ENCODE measurements at regions not wholly inside any gene's neighbourhood (a gene's known extent, or its start where the extent isn't known, plus 50 kb on each side); places are given as distances from the start of the nearest gene placed in this dataset.

GRCh38 chr4:32349026-32349425 lies 1628.9 kb downstream of the PCDH7 start:
- TF ChIP-seq CTCF (IDR thresholded peaks at IDR 0.05 in 4 of 5, conservative IDR thresholded peaks at IDR 0.05 in 1 of 5) (no peak), POLR2A (IDR thresholded peaks at IDR 0.05) (no peak)

DNA sequence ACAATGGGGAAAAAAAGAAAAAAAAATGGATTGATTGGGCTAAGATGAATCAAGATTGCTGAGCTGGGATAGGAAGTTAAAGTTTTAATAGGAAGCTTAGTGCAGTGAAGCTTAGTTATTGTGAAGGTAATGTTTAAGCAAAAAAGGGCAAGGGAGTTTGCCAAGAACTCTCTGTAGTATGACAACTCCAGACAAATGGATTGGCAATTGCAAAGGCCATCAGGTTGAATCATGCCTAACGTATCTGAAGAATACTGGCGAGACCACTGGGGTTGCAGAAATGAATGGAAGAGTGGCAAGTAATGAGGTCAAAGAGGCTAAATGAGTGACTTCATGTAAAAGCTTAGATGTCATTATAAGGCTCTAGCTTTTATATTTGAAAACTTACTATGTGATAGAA lies 1654.0 kb downstream of the PCDH7 start:
- intact Hi-C loops (cut with DNase I; ENCODE audit: low total_unique reads) = no loop called here

More at GRCh38 chr4:32349026-32349425, 1628.9 kb downstream of the PCDH7 start:
- H3K27me3 ChIP-seq = no peaks in the 10 kb centered on the region
- H3K4me3 ChIP-seq = no peak overlapping the region
- in situ Hi-C loops (cut with MboI; ENCODE audit: low sequenced_read_pairs in 4 of 4) = no loop called here
- DNase-seq (no peak), ATAC-seq (no peak)
- H3K9me3 ChIP-seq = no peaks in the 10 kb centered on the region
- intact Hi-C loops (cut with DNase I; ENCODE audit: low total_unique reads) = no loop called here
- no peak overlapping the region for H3K27ac ChIP-seq
- H3K36me3 ChIP-seq = no peaks in the 10 kb centered on the region
- no peaks in the 10 kb centered on the region for H3K4me1 ChIP-seq

GRCh38 chr4:32393806-32394205 lies 1673.6 kb downstream of the PCDH7 start:
- Histone ChIP-seq H3K27me3 (no peaks in the 10 kb centered on the region), H3K9me3 (no peaks in the 10 kb centered on the region), H3K4me1 (no peaks in the 10 kb centered on the region), H3K4me3 (no peak overlapping the region), H3K36me3 (no peaks in the 10 kb centered on the region), H3K27ac (no peak overlapping the region)
- in situ Hi-C loops (cut with MboI; ENCODE audit: low sequenced_read_pairs in 4 of 4) (no loop called here), intact Hi-C loops (cut with DNase I; ENCODE audit: low total_unique reads) (no loop called here)
- no peak for TF ChIP-seq POLR2A (IDR thresholded peaks at IDR 0.05)
- TF ChIP-seq CTCF (IDR thresholded peaks at IDR 0.05 in 4 of 5, conservative IDR thresholded peaks at IDR 0.05 in 1 of 5) = no peak
- ATAC-seq (no peak), DNase-seq (no peak)

More for the DNA sequence above, 1654.0 kb downstream of the PCDH7 start:
- Histone ChIP-seq H3K36me3 (no peaks in the 10 kb centered on the region), H3K4me1 (no peaks in the 10 kb centered on the region), H3K27ac (no peak overlapping the region), H3K9me3 (no peaks in the 10 kb centered on the region), H3K4me3 (no peak overlapping the region), H3K27me3 (no peaks in the 10 kb centered on the region)
- TF ChIP-seq POLR2A (IDR thresholded peaks at IDR 0.05) (no peak), CTCF (IDR thresholded peaks at IDR 0.05 in 4 of 5, conservative IDR thresholded peaks at IDR 0.05 in 1 of 5) (no peak)
- DNase-seq (no peak), ATAC-seq (no peak)
- in situ Hi-C loops (cut with MboI; ENCODE audit: low sequenced_read_pairs in 4 of 4) = no loop called here

- intact Hi-C loops (cut with DNase I; ENCODE audit: low total_unique reads) (no loop called here), in situ Hi-C loops (cut with MboI; ENCODE audit: low sequenced_read_pairs in 4 of 4) (no loop called here)
- H3K4me1 ChIP-seq = no peaks in the 10 kb centered on the region
- DNase-seq (no peak), ATAC-seq (no peak)
- no peak for TF ChIP-seq CTCF (IDR thresholded peaks at IDR 0.05 in 4 of 5, conservative IDR thresholded peaks at IDR 0.05 in 1 of 5)
- no peak for TF ChIP-seq POLR2A (IDR thresholded peaks at IDR 0.05)
- H3K27me3 ChIP-seq = no peaks in the 10 kb centered on the region
- H3K36me3 ChIP-seq = no peaks in the 10 kb centered on the region
- no peak overlapping the region for H3K4me3 ChIP-seq
- H3K27ac ChIP-seq = no peak overlapping the region
- no peaks in the 10 kb centered on the region for H3K9me3 ChIP-seq
Observed at GRCh38 chr4:32394255-32394654, 1674.1 kb downstream of the PCDH7 start.

DNA sequence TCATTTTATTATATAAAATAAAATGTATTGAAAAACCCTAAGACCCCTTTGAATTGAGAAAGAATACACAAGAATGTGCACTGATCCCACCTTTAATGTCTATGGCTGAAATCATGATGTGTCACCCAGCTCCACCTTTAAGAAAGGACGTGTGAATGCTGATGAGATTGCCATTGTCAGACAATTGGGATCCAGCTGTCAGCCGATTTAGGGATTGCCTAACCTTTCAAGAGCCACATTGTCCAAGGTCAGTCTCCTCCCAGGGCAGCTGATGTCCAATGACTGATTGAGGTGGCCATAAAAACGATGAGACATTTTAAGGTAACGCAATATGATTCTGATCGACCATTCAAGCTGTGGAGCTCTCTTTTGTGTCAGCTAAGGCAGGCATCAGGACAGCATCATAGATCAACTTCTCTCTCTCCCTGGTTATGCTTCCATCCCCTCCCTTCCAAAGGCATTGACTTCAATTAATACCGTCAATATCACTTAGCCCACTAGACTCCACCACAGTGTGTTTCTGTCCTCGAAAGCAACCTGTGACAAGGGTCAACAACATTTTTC lies 1676.4 kb downstream of the PCDH7 start:
- Histone ChIP-seq H3K4me3 (no peak overlapping the region), H3K9me3 (no peaks in the 10 kb centered on the region), H3K4me1 (no peaks in the 10 kb centered on the region), H3K27me3 (no peaks in the 10 kb centered on the region), H3K27ac (no peak overlapping the region), H3K36me3 (no peaks in the 10 kb centered on the region)
- no peak for TF ChIP-seq POLR2A (IDR thresholded peaks at IDR 0.05)
- no peak for TF ChIP-seq CTCF (IDR thresholded peaks at IDR 0.05 in 4 of 5, conservative IDR thresholded peaks at IDR 0.05 in 1 of 5)
- ATAC-seq = no peak
- in situ Hi-C loops (cut with MboI; ENCODE audit: low sequenced_read_pairs in 4 of 4) = no loop called here
- DNase-seq = no peak
- intact Hi-C loops (cut with DNase I; ENCODE audit: low total_unique reads) = no loop called here
